HG02798 (cell line): ENCODE measurements at regions not wholly inside any gene's neighbourhood (a gene's known extent, or its start where the extent isn't known, plus 50 kb on each side); places are given as distances from the start of the nearest gene placed in this dataset.

Source experiments
- ATAC-seq: cut with Tn5 transposase; IDR thresholded peaks from one replicate; pipeline ENCODE4 v1.9.1; 2021; ENCODE audit warnings: mild to moderate bottlenecking; ENCODE audit not compliant: unreplicated experiment, poor library complexity

- ATAC-seq, result no peak
Observed at GRCh38 chr12:114888448-114888847, 204.5 kb upstream of the TBX3 start.

GRCh38 chr12:114885501-114885900 is 201.5 kb upstream of the TBX3 start:
- no peak for ATAC-seq

- ATAC-seq, result no peak
Observed at GRCh38 chr12:114884575-114884974, 200.6 kb upstream of the TBX3 start.

GRCh38 chr12:114882083-114882482 is 198.1 kb upstream of the TBX3 start:
- no peak for ATAC-seq

- ATAC-seq, result no peak
Observed at GRCh38 chr12:114879354-114879753, 195.4 kb upstream of the TBX3 start.

- ATAC-seq, result no peak
Observed at GRCh38 chr12:114878781-114879180, 194.8 kb upstream of the TBX3 start.

GRCh38 chr12:114876968-114877680 is 193.1 kb upstream of the TBX3 start:
- no peak for ATAC-seq

- ATAC-seq, result no peak
Observed at GRCh38 chr12:114875313-114875712, 191.3 kb upstream of the TBX3 start.

GRCh38 chr12:114873656-114874055 is 189.7 kb upstream of the TBX3 start:
- ATAC-seq, result no peak

GRCh38 chr12:114868995-114869834 is 185.2 kb upstream of the TBX3 start:
- no peak for ATAC-seq

GRCh38 chr12:114866331-114866730 is 182.4 kb upstream of the TBX3 start:
- ATAC-seq, result no peak

- ATAC-seq, result no peak
Observed at GRCh38 chr12:114864837-114865551, 181.0 kb upstream of the TBX3 start.

- ATAC-seq, result no peak
Observed at GRCh38 chr12:114863911-114864310, 179.9 kb upstream of the TBX3 start.

GRCh38 chr12:114860969-114861368 is 177.0 kb upstream of the TBX3 start:
- no peak for ATAC-seq

- no peak for ATAC-seq
Observed at GRCh38 chr12:114858388-114859146, 174.6 kb upstream of the TBX3 start.

- ATAC-seq, result no peak
Observed at GRCh38 chr12:114855678-114856077, 171.7 kb upstream of the TBX3 start.

- ATAC-seq, result no peak
Observed at GRCh38 chr12:114852976-114853529, 169.1 kb upstream of the TBX3 start.

GRCh38 chr12:114851981-114852380 is 168.0 kb upstream of the TBX3 start:
- no peak for ATAC-seq

GRCh38 chr12:114850661-114851275 is 166.8 kb upstream of the TBX3 start:
- ATAC-seq, result no peak

GRCh38 chr12:114848666-114849065 is 164.7 kb upstream of the TBX3 start:
- ATAC-seq, result no peak
